ENCODE measurements at regions not wholly inside any gene's neighbourhood (a gene's known extent, or its start where the extent isn't known, plus 50 kb on each side); places are given as distances from the start of the nearest gene placed in this dataset.

DNA sequence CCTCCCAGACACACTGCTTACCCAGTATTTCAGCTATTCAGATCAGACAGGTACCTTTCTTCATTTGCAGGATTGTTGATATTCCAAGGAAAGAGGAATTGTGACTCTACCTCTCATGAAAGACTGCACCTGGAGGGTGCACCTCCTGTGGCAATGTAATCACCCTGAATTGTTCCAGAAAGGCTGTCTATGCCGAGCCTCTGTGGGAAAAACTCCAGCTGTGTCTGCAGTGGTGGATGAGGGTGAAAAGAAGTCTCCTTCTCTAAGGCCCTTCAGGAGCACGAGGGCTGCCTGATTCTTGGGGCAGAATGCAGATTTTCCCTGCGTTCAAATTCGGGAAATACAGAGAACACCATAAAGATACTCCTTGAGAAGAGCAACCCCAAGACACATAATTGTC, 108.2 kb upstream of the ADAMTS3 start:
- H2AFZ ChIP-seq = no peak overlapping the region
- peaks cover 13% of the 10 kb centered on the region; the same call in 1 of the 2 replicates for H3K27me3 ChIP-seq (replicated peaks; ENCODE audit: insufficient read depth)
- no peak overlapping the region for H3K4me2 ChIP-seq (ENCODE audit: unreplicated experiment)
- H3K4me1 ChIP-seq (ENCODE audit: insufficient read depth) = no peaks in the 10 kb centered on the region
- H3K79me2 ChIP-seq (ENCODE audit: insufficient read depth) = no peaks in the 10 kb centered on the region
- DNase-seq = no peak
- no peaks in the 10 kb centered on the region for H3K36me3 ChIP-seq (ENCODE audit: low read depth)
- no peak for TF ChIP-seq EZH2 (IDR thresholded peaks at IDR 0.05; ENCODE audit: insufficient read depth, poor library complexity, severe bottlenecking)
- TF ChIP-seq EZH2phosphoT487 (IDR thresholded peaks at IDR 0.05; ENCODE audit: insufficient read depth, low read depth) = no peak
- no peak overlapping the region for H3K27ac ChIP-seq
- H3K9me2 ChIP-seq (ENCODE audit: insufficient read depth) = no peaks in the 10 kb centered on the region
- WGBS, 2 experiments (ENCODE audit: low coverage in 1 of 2, low lambda C conversion rate in 2 of 2, missing lambda C conversion rate in 2 of 2) = 23 to 28% methylated on average over 4 of the region's 4 CpGs
- no peak overlapping the region for H3K4me3 ChIP-seq
- in situ Hi-C loops (cut with MboI) = loop anchor here (25.0 kb wide), 1 partner anchor 390 kb away; no protein-coding TSS in a partner anchor
- no peak overlapping the region for H3K9ac ChIP-seq
- no peaks in the 10 kb centered on the region for H3K9me3 ChIP-seq (ENCODE audit: low read depth)
- H4K20me1 ChIP-seq (ENCODE audit: insufficient read depth) = no peaks in the 10 kb centered on the region
- no peaks in the 10 kb centered on the region for H3F3A ChIP-seq (ENCODE audit: insufficient read depth)

GRCh38 chr4:72671980-72672379, 103.0 kb upstream of the ADAMTS3 start:
- in situ Hi-C loops (cut with MboI) = no loop called here

DNA sequence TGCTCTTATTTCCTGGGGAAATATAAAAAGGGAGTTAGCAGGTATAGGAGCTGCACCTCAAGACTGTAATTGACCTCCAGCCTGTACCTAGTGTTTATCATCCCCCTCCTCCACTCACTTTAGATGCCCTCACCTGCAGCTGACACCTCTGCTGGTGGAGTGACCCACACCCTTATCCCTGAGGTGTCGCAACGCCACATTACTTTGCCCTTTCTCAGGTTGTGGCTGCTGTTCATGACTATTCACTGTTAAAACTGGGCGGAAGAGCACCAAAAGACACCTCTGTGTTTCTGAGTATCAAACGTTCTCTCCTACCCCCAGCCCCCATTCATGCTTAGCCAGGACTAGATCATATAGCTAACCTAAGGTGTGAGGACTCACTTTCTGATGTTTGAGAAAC, 101.5 kb upstream of the ADAMTS3 start:
- no peak overlapping the region for H3K27ac ChIP-seq
- no peak overlapping the region for H3K4me3 ChIP-seq
- no peak overlapping the region for H2AFZ ChIP-seq
- no peaks in the 10 kb centered on the region for H4K20me1 ChIP-seq (ENCODE audit: insufficient read depth)
- H3K4me2 ChIP-seq (ENCODE audit: unreplicated experiment) = no peak overlapping the region
- no peaks in the 10 kb centered on the region for H3K4me1 ChIP-seq (ENCODE audit: insufficient read depth)
- no peaks in the 10 kb centered on the region for H3K9me2 ChIP-seq (ENCODE audit: insufficient read depth)
- 58 to 71% methylated on average over 4 of the region's 4 CpGs for WGBS, 2 experiments (ENCODE audit: low coverage in 1 of 2, low lambda C conversion rate in 2 of 2, missing lambda C conversion rate in 2 of 2)
- H3K27me3 ChIP-seq (replicated peaks; ENCODE audit: insufficient read depth) = peaks cover 9% of the 10 kb centered on the region; the same call in 1 of the 2 replicates
- H3K79me2 ChIP-seq (ENCODE audit: insufficient read depth) = no peaks in the 10 kb centered on the region
- in situ Hi-C loops (cut with MboI) = no loop called here
- no peak overlapping the region for H3K9ac ChIP-seq
- H3K36me3 ChIP-seq (ENCODE audit: low read depth) = no peaks in the 10 kb centered on the region
- no peaks in the 10 kb centered on the region for H3K9me3 ChIP-seq (ENCODE audit: low read depth)
- TF ChIP-seq EZH2 (IDR thresholded peaks at IDR 0.05; ENCODE audit: insufficient read depth, poor library complexity, severe bottlenecking) (no peak), EZH2phosphoT487 (IDR thresholded peaks at IDR 0.05; ENCODE audit: insufficient read depth, low read depth) (no peak)
- DNase-seq = no peak
- H3F3A ChIP-seq (ENCODE audit: insufficient read depth) = no peaks in the 10 kb centered on the region

More at GRCh38 chr4:72671980-72672379, 103.0 kb upstream of the ADAMTS3 start:
- H3K9me3 ChIP-seq (ENCODE audit: low read depth) = no peaks in the 10 kb centered on the region
- no peak overlapping the region for H3K9ac ChIP-seq
- no peak overlapping the region for H3K4me2 ChIP-seq (ENCODE audit: unreplicated experiment)
- no peaks in the 10 kb centered on the region for H3F3A ChIP-seq (ENCODE audit: insufficient read depth)
- H3K36me3 ChIP-seq (ENCODE audit: low read depth) = no peaks in the 10 kb centered on the region
- no peaks in the 10 kb centered on the region for H3K9me2 ChIP-seq (ENCODE audit: insufficient read depth)
- H4K20me1 ChIP-seq (ENCODE audit: insufficient read depth) = no peaks in the 10 kb centered on the region
- no peaks in the 10 kb centered on the region for H3K4me1 ChIP-seq (ENCODE audit: insufficient read depth)
- no peak for TF ChIP-seq EZH2phosphoT487 (IDR thresholded peaks at IDR 0.05; ENCODE audit: insufficient read depth, low read depth)
- no peak for TF ChIP-seq EZH2 (IDR thresholded peaks at IDR 0.05; ENCODE audit: insufficient read depth, poor library complexity, severe bottlenecking)
- 81 to 82% methylated on average over 3 of the region's 3 CpGs for WGBS, 2 experiments (ENCODE audit: low coverage in 1 of 2, low lambda C conversion rate in 2 of 2, missing lambda C conversion rate in 2 of 2)
- peaks cover 13% of the 10 kb centered on the region; the same call in 1 of the 2 replicates for H3K27me3 ChIP-seq (replicated peaks; ENCODE audit: insufficient read depth)
- no peak overlapping the region for H2AFZ ChIP-seq
- DNase-seq = no peak
- H3K27ac ChIP-seq = no peak overlapping the region
- no peaks in the 10 kb centered on the region for H3K79me2 ChIP-seq (ENCODE audit: insufficient read depth)
- no peak overlapping the region for H3K4me3 ChIP-seq

DNA sequence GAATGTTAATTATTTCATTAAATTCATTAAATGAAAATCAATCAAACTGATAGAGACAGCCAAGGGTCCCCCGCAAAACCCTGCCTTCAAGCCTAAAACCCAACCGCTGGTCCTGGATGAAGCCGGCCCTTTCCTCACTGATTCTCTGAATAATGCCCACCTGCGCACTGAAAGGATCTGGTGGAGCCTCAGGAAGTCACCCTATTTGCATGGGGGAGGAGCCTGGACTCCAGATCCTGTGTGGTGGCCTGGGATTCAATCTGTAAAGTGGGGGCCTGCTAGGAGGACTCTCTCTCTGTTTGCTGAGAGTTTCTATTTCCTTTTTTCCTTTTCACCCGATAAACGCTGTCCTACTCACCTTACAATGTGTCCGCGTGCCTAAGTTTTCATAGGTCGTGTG, 97.9 kb upstream of the ADAMTS3 start:
- Histone ChIP-seq H3K36me3 (ENCODE audit: low read depth) (no peaks in the 10 kb centered on the region), H3K27ac (no peak overlapping the region), H3K4me1 (ENCODE audit: insufficient read depth) (no peaks in the 10 kb centered on the region), H2AFZ (no peak overlapping the region), H3K27me3 (replicated peaks; ENCODE audit: insufficient read depth) (0 out of 2 replicates have a peak, but pooled peaks cover 4% of the 10 kb centered on the region), H3F3A (ENCODE audit: insufficient read depth) (no peaks in the 10 kb centered on the region), H3K9me2 (ENCODE audit: insufficient read depth) (no peaks in the 10 kb centered on the region), H3K4me3 (no peak overlapping the region), H3K79me2 (ENCODE audit: insufficient read depth) (no peaks in the 10 kb centered on the region), H3K4me2 (ENCODE audit: unreplicated experiment) (no peak overlapping the region), H3K9ac (no peak overlapping the region), H3K9me3 (ENCODE audit: low read depth) (no peaks in the 10 kb centered on the region), H4K20me1 (ENCODE audit: insufficient read depth) (no peaks in the 10 kb centered on the region)
- WGBS, 2 experiments (ENCODE audit: low coverage in 1 of 2, low lambda C conversion rate in 2 of 2, missing lambda C conversion rate in 2 of 2) = 82 to 85% methylated on average over 9 of the region's 9 CpGs
- no peak for TF ChIP-seq EZH2phosphoT487 (IDR thresholded peaks at IDR 0.05; ENCODE audit: insufficient read depth, low read depth)
- TF ChIP-seq EZH2 (IDR thresholded peaks at IDR 0.05; ENCODE audit: insufficient read depth, poor library complexity, severe bottlenecking) = no peak
- no peak for DNase-seq
- in situ Hi-C loops (cut with MboI) = no loop called here
